ENCODE measurements at regions not wholly inside any gene's neighbourhood (a gene's known extent, or its start where the extent isn't known, plus 50 kb on each side); places are given as distances from the start of the nearest gene placed in this dataset.
"Not testable (repeated sequence)": the region's sequence is repeated elsewhere in the genome, so short reads cannot be mapped to it uniquely, and the experiment has no call there.

DNA sequence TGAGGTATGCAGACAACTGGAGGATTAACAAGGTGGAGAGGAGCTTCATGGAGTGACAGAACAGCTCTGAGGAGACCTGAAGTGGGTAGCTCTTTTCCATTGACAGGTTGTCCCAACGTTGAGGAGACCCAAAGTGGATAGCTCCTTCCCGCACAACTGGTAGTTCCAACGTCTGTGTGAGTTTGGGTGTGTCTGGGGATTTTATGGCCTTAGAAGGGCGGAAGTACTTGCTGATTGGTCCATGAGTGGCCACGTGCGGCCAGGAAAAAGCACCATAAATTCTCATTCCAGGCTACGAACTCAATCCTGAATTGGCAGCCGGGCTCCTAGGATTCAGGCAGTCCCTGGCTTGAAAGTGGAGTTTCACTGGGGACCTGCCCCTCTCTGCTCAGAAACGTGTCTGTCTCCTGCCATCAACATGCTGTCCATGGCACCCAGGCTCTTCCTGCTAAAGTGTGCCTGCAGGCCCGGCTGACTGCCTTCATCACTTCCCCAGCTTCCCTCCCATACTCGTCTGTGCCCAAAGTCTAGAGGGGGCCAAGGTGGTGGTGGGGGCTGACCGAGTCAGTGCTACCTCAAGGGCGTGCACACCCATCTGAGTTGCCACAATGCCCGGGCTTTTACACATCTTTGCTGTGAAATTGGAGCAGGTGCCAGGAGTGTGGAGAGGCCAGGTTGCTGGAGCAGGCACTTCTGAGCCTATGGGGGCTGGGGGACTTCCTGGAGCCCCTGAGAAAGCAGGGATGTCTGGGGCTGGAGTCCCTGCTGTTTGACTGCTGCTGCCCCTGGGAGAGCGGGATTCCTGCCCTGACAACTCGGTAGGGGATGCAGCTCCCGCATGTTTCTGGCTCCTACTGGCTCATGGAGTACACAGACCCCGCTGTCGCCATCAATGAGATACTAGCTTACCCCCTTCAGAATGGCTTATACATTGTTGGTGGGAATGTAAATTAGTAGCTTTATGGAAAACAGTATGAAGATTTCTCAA, 2034.6 kb upstream of the ACO1 start:
- Mint-ChIP-seq H3K4me3 (no peak overlapping the region), H3K27me3 (no peaks in the 10 kb centered on the region), H3K9me3 (peaks cover 1% of the 10 kb centered on the region), H3K27ac (no peak overlapping the region), H3K4me1 (ENCODE audit: low read depth) (no peaks in the 10 kb centered on the region), H3K36me3 (ENCODE audit: low read depth) (no peaks in the 10 kb centered on the region)
- DNase-seq: no peak
- CTCF ChIA-PET: no interaction called here
- no peak for ATAC-seq
- POLR2A ChIA-PET: no interaction called here
- intact Hi-C loops (cut with micrococcal nuclease): no loop called here
- TF ChIP-seq CTCF (IDR thresholded peaks at IDR 0.05): no peak

DNA sequence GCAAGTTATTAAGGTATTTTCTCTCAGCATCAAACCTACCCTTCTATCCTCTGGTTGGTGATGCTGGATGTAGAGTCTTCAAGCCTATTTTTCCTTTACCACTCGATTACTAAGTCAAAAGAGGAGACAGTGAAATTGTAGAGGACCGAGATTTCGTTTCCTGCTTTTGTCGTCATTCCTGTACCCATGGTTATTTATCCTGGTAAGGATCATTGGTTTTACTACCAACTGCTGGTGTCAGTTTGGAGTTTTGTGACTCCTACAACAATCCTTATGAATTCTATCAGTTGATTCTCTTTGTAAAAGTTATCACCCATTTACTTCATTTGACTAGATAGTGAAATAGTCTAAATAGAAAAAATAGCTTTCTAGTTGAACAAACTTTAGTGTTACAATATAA, 2028.2 kb upstream of the ACO1 start:
- no peak for ATAC-seq
- intact Hi-C loops (cut with micrococcal nuclease): no loop called here
- Mint-ChIP-seq H3K4me3 (no peak overlapping the region), H3K36me3 (ENCODE audit: low read depth) (no peaks in the 10 kb centered on the region), H3K4me1 (ENCODE audit: low read depth) (no peaks in the 10 kb centered on the region), H3K27ac (no peak overlapping the region), H3K27me3 (no peaks in the 10 kb centered on the region), H3K9me3 (no peaks in the 10 kb centered on the region)
- no peak for TF ChIP-seq CTCF (IDR thresholded peaks at IDR 0.05)
- ChIA-PET POLR2A (no interaction called here), CTCF (no interaction called here)
- DNase-seq: no peak

- Mint-ChIP-seq H3K27ac (no peak overlapping the region), H3K4me3 (no peak overlapping the region), H3K27me3 (no peaks in the 10 kb centered on the region), H3K9me3 (no peaks in the 10 kb centered on the region), H3K36me3 (ENCODE audit: low read depth) (no peaks in the 10 kb centered on the region), H3K4me1 (ENCODE audit: low read depth) (no peaks in the 10 kb centered on the region)
- ChIA-PET POLR2A (no interaction called here), CTCF (no interaction called here)
- no peak for ATAC-seq
- intact Hi-C loops (cut with micrococcal nuclease): no loop called here
- no peak for DNase-seq
- no peak for TF ChIP-seq CTCF (IDR thresholded peaks at IDR 0.05)
Observed at GRCh38 chr9:30362373-30362772, 2022.1 kb upstream of the ACO1 start.

- H3K4me3 Mint-ChIP-seq; ATAC-seq; H3K27me3 Mint-ChIP-seq; H3K36me3 Mint-ChIP-seq (ENCODE audit: low read depth); H3K4me1 Mint-ChIP-seq (ENCODE audit: low read depth); intact Hi-C loops (cut with micrococcal nuclease); POLR2A ChIA-PET; CTCF ChIA-PET; DNase-seq; H3K9me3 Mint-ChIP-seq; H3K27ac Mint-ChIP-seq: not testable (repeated sequence)
Observed at GRCh38 chr9:30366140-30366539, 2018.3 kb upstream of the ACO1 start.

DNA sequence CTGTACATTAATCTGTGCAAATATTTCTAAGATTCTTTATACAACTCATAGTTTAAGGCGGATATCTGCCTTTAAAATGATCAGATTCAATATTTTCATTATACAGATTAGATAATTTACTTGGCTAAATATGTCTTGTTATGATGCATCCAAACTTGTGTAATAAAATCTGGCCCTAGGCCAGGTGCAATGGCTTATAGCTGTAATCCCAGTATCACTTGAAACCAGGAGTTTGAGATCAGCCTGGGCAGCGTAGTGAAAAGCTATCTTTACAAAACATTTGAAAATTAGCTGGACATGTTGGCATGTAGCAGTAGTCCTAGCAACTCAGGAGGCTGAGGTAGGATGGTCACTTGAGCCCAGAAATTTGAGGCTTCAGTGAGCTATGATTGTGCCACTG, 2002.2 kb upstream of the ACO1 start:
- H3K27ac Mint-ChIP-seq: no peak overlapping the region

More for the DNA sequence above, 2002.2 kb upstream of the ACO1 start:
- Mint-ChIP-seq H3K9me3 (peaks cover 2% of the 10 kb centered on the region), H3K27me3 (no peaks in the 10 kb centered on the region), H3K36me3 (ENCODE audit: low read depth) (no peaks in the 10 kb centered on the region), H3K4me3 (no peak overlapping the region), H3K4me1 (ENCODE audit: low read depth) (no peaks in the 10 kb centered on the region)
- CTCF ChIA-PET: no interaction called here
- DNase-seq (no peak), ATAC-seq (no peak)
- intact Hi-C loops (cut with micrococcal nuclease): no loop called here
- POLR2A ChIA-PET: no interaction called here
- no peak for TF ChIP-seq CTCF (IDR thresholded peaks at IDR 0.05)
